ENCODE measurements at regions not wholly inside any gene's neighbourhood (a gene's known extent, or its start where the extent isn't known, plus 50 kb on each side); places are given as distances from the start of the nearest gene placed in this dataset.

DNA sequence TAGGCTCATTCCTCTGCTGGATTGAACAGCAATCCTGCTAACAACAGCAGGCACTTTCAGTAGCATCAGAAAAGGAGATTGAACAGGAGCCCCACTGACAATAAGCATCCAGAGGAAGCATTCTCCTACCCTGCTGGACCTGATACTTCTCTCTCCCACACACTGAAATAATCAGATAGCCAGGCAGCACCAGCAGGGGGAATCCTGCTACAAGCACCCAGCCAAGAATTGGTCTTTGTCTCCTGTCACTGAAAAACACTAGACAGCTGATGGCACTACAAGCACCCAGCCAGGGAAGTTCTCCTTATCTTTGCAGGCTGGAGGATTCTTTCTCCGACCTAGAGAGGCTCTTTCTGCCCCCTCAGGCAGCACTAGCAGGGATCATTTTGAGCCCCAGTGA, 444.3 kb upstream of the GRIA3 start:
- 40 to 42% methylated on average over 1 of the region's 1 CpG for WGBS, 2 donors
- TF ChIP-seq CTCF (IDR thresholded peaks at IDR 0.05) (no peak), POLR2A (IDR thresholded peaks at IDR 0.05) (no peak)

DNA sequence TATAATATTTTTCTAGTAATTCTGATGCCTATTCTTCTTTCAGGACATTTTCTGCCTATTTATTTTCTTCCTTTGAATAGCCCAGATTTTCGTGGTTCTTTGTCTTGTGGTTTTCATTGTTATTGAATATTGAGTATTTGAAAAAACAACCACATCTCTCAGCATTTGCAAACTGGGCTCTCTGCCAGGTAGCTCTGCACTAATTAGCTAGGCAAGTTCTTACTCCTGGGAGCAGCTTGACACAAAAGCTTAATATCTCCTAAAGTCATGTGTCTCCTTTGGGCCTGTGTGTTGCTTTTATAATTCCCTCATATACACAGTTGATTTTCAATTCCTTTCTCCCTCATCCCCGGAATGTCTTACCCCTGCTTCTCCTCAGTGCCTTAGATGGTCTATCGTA, 413.5 kb upstream of the GRIA3 start:
- no peak for DNase-seq (ENCODE audit: low spot score in 2 of 2)
- 59 to 63% methylated on average over 3 of the region's 3 CpGs for WGBS, 2 donors
- intact Hi-C loops (cut with DNase I; ENCODE audit: low total_unique reads): no loop called here
- H3K4me3 ChIP-seq (ENCODE audit: low read depth, poor library complexity, severe bottlenecking): no peak overlapping the region
- TF ChIP-seq CTCF (IDR thresholded peaks at IDR 0.05): no peak
- no peak for TF ChIP-seq POLR2A (IDR thresholded peaks at IDR 0.05)

More for the DNA sequence above, 444.3 kb upstream of the GRIA3 start:
- no peak overlapping the region for H3K4me3 ChIP-seq (ENCODE audit: low read depth, poor library complexity, severe bottlenecking)
- no peak for DNase-seq (ENCODE audit: low spot score in 2 of 2)
- intact Hi-C loops (cut with DNase I; ENCODE audit: low total_unique reads): no loop called here

GRCh38 chrX:122771933-122772332, 412.1 kb upstream of the GRIA3 start:
- intact Hi-C loops (cut with DNase I; ENCODE audit: low total_unique reads): no loop called here
- 72 to 82% methylated on average over 4 of the region's 4 CpGs for WGBS, 2 donors
- TF ChIP-seq CTCF (IDR thresholded peaks at IDR 0.05) (no peak), POLR2A (IDR thresholded peaks at IDR 0.05) (no peak)
- DNase-seq (ENCODE audit: low spot score in 2 of 2): no peak
- H3K4me3 ChIP-seq (ENCODE audit: low read depth, poor library complexity, severe bottlenecking): no peak overlapping the region

GRCh38 chrX:122777766-122778165, 406.3 kb upstream of the GRIA3 start:
- TF ChIP-seq POLR2A (IDR thresholded peaks at IDR 0.05) (no peak), CTCF (IDR thresholded peaks at IDR 0.05) (no peak)
- intact Hi-C loops (cut with DNase I; ENCODE audit: low total_unique reads): no loop called here
- no peak for DNase-seq (ENCODE audit: low spot score in 2 of 2)
- no peak overlapping the region for H3K4me3 ChIP-seq (ENCODE audit: low read depth, poor library complexity, severe bottlenecking)
- WGBS, 2 donors: 51 to 86% methylated on average over 3 of the region's 3 CpGs

DNA sequence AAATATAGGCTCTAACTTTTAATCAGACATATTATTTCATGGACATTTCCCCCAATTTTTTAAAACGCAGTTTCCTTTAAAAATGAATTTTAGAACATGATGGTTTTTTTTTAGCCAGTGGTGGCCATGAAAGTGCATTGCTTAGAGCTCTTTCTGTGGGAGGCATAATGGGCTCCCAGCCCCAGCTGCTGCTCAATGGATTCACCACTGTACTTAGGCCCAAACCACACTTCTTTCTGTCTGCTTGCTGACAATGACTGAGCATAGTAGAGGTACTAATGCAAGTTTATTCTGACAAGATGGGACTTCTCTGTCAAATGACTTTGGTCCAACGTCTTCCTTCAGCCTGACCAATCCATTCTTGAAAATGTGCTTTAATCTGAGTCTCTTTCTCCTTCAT, 400.2 kb upstream of the GRIA3 start:
- no peak for DNase-seq (ENCODE audit: low spot score in 2 of 2)
- no peak for TF ChIP-seq CTCF (IDR thresholded peaks at IDR 0.05)
- no peak for TF ChIP-seq POLR2A (IDR thresholded peaks at IDR 0.05)
- no peak overlapping the region for H3K4me3 ChIP-seq (ENCODE audit: low read depth, poor library complexity, severe bottlenecking)
- WGBS, 2 donors: 50 to 78% methylated on average over 2 of the region's 2 CpGs
- intact Hi-C loops (cut with DNase I; ENCODE audit: low total_unique reads): no loop called here

DNA sequence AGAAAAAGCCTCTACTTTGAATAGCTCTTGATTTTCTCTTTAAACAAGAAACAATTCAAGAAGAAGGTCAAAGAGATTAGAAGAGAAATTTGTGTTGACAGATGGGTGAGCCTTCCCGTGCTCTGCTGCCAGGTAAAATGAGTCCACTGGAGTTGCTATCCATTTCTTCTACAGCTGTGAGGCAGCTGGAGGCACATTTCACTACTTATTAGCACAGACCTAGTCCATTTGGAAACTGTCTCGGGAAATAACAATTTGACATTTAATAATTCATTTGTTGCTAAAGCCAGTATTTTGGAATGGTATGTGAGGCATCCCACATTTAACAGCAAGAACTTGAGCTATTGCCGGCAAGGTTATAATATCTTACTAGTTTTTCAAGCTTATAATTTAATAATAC, 396.8 kb upstream of the GRIA3 start:
- no peak overlapping the region for H3K4me3 ChIP-seq (ENCODE audit: low read depth, poor library complexity, severe bottlenecking)
- TF ChIP-seq CTCF (IDR thresholded peaks at IDR 0.05) (no peak), POLR2A (IDR thresholded peaks at IDR 0.05) (no peak)
- DNase-seq (ENCODE audit: low spot score in 2 of 2): no peak
- intact Hi-C loops (cut with DNase I; ENCODE audit: low total_unique reads): no loop called here
- WGBS, 2 donors: 20 to 61% methylated on average over 3 of the region's 3 CpGs
